MM.1S (cell line): ENCODE measurements at regions not wholly inside any gene's neighbourhood (a gene's known extent, or its start where the extent isn't known, plus 50 kb on each side); places are given as distances from the start of the nearest gene placed in this dataset.

Experiments
- CTCF ChIP-seq: fragments of 300-600 bp; sonication (generic); IDR thresholded peaks from 2 replicates; pipeline ENCODE4 v1.5.1; 2016; ENCODE audit warnings: antibody characterized with exemption, low read length, mixed read lengths
- EZH2 ChIP-seq: fragments of 300-600 bp; sonication (generic); optimal IDR thresholded peaks from 2 replicates; pipeline ENCODE3; 2017; ENCODE audit warnings: low read depth, mild to moderate bottlenecking, antibody characterized with exemption, low read length, mixed read lengths
- EZH2phosphoT487 ChIP-seq: fragments of 300-600 bp; sonication (generic); IDR thresholded peaks from 2 replicates; pipeline ENCODE4 v1.6.1; 2018; ENCODE audit warnings: antibody characterized with exemption, low read length

DNA sequence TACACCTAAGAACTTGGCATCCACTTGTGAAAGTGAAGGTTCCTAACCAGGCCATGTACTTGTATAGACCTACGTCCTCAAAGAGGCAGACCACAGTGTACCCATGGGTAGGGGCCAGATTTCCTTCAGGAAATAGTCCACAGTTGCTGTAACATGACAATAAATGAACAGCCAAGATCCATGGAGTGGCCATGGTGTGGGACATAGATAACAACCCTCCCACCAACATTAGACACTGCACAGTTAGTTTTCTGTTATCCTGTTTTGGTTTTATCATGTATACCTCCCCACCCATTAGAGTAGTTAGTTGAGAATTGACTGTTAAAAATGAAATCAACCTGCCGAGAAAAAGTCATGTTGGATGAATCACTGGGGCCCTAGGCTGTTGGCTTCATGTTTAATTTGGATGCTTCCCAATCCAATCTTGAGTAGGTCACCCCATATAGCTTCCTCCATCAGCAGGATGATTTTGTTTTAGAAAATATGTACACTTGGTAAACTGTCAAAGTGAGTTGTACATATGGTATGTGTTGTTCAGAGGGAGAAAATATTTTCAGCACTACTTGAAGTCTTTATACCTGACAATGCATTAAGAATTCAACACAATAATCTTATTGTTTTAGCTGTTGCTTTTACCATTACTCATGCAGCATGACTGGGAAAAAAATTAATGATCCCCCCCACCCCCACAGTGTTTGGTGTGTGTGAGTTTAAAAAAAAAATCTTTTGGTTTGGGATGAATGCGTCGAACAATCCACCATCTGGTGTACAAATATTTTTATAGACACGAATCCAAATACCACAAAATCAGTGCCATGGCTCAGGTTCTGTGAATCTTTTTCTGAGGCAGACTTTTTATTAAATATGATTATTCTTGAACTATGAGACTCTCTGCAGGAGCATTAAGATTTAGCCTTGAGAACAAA lies 88.3 kb upstream of the ARHGAP29 start:
- TF ChIP-seq CTCF (no peak), EZH2 (no peak), EZH2phosphoT487 (no peak)
